ENCODE measurements at regions not wholly inside any gene's neighbourhood (a gene's known extent, or its start where the extent isn't known, plus 50 kb on each side); places are given as distances from the start of the nearest gene placed in this dataset.
"Not testable (repeated sequence)": the region's sequence is repeated elsewhere in the genome, so short reads cannot be mapped to it uniquely, and the experiment has no call there.

DNA sequence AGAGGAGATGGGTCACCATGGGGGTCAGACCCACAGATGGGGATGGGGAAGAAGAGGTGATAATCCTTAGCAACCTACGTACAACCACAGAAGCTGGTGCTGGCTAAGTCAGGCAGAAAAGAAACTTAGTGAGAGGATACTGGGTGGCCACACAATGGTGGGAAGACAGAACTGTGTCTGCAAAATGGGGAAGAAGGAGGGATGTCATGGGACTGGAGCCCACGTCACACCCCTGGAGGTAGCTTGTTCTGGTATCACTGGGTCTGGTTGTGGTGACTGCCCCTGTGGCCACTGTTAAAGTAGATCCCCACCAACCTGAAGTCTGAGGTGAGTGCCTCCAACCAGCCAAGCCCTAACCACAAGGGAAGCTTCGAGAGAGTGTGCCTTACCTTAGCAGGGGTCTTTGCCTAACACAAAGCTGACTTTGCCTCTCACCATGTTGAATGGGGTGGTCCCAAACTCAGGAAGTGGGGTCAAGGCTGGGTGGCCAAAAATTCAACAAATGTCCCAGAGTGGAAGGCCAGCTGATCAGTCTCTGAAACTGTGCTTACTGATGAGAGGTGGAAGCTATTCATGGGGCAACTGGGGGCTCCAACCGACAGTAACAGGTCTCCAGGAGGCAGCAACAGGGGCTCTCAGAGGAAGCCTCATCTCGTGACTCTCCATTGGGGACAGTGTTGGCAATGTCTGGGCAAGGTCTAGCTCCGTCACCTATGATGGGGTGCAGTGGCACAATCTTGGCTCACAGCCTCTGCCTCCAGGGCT is 64.8 kb upstream of the SLC1A4 start:
- no peak for DNase-seq

GRCh38 chr2:64925930-64926722 is 63.1 kb upstream of the SLC1A4 start:
- DNase-seq, result not testable (repeated sequence)

DNA sequence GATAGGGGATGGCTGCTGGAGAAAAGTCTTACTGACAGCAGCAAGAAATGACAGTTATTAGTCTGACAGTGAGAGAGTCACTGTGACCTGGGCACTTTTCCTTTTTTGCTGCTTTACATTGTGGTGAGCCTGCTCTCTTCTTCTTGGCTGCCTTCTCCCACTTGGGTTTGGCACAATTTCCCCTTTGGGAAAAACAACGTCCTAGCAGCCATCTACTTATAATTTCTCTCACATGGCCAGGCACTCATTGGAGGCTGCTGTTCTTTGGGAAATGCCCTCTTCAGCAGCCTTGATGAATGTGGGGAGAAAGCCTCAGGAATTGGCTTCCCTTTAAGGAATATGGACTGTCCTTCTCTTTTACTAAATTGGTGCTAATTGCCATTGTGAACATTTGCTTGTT is 60.4 kb upstream of the SLC1A4 start:
- DNase-seq, result no peak

DNA sequence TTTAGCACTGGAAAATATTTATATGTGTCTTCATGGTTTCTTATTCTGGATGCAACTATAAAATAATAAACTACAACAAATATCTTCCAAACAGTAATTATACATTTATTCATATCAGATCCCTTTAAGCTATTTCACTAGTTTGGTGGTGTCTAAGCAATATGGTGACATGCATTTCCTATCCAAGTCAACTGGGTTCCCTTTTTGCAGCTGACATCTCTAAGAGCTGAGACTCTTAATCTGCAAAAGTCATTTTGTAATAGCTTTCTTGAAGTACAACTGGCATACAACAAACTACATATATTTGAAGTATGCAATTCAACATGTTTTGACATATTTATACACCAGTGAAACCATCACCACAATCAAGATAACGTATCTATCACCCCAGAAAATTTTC is 59.9 kb upstream of the SLC1A4 start:
- DNase-seq, result no peak

DNA sequence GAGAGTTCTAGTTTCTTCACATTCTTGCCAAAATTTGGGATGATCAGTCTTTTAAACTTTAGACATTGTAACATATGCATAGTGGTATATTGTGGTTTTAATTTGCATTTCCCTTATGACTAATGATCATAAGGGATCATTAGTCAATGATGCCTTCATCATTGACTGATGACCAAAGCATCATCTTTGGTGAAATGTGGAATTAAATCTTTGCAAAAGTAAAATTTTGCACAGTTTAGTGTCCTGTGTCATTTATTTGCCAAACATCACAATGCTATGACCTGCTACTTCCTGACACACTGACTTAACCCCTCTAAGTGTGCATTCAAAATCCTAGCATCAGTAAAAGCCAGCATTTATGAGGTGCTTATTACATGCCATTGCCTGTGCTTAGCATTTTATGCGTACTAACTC is 58.9 kb upstream of the SLC1A4 start:
- DNase-seq, result no peak

GRCh38 chr2:64931246-64932115 is 57.7 kb upstream of the SLC1A4 start:
- no peak for DNase-seq

- DNase-seq, result no peak
Measured at GRCh38 chr2:64932116-64932370, 57.2 kb upstream of the SLC1A4 start.

- no peak for DNase-seq
Measured at GRCh38 chr2:64932371-64933216, 56.6 kb upstream of the SLC1A4 start.

DNA sequence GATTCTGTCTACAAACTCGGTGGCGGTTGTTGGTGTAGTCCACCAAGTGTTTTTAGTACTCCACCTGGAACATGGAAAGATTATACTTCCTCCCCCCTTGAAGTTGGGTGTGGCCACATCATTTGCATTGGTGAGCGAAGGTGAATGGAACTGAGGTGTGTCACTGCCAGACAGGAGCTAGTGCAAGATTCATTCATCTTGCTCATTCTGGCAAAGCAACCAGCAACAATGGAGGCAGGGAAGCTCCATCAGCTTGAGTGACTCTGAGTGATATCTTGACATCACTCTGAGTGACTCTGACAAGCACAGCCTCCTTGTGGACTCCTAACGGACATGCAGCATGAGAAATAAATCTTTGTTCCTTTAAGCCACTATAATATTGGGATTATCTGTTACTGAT is 54.7 kb upstream of the SLC1A4 start:
- DNase-seq, result no peak

GRCh38 chr2:64936809-64937208 is 52.4 kb upstream of the SLC1A4 start:
- no peak for DNase-seq

DNA sequence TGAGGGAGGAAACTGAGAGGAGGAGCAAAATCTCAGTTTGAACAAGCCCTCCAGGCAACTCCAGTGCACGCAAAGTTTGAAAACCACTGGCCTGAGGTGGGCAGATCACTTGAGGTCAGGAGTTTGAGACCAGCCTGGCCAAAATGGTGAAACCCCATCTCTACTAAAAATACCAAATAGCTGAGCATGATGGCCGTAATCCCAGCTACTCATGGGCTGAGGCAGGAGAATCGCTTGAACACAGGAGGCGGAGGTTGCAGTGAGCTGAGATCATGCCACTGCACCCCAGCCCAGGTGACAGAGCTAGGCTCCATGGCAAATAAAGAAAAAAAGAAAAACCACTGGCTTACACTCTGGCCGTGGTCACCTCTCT is 51.9 kb upstream of the SLC1A4 start:
- DNase-seq, result not testable (repeated sequence)

- DNase-seq, result no peak
Measured at GRCh38 chr2:64937687-64938491, 51.3 kb upstream of the SLC1A4 start.

GRCh38 chr2:64938607-64939285 is 50.5 kb upstream of the SLC1A4 start:
- DNase-seq, result no peak

- no peak for DNase-seq
Measured at GRCh38 chr2:64939332-64939917, 49.8 kb upstream of the SLC1A4 start.

All from COR-L47 (cell line).